GM19099 (cell line): ENCODE measurements at regions not wholly inside any gene's neighbourhood (a gene's known extent, or its start where the extent isn't known, plus 50 kb on each side); places are given as distances from the start of the nearest gene placed in this dataset.

Experiments
- POLR2A ChIP-seq: IDR thresholded peaks from 3 replicates; pipeline ENCODE4 v1.6.1; 2011; ENCODE audit warnings: low read depth; ENCODE audit not compliant: insufficient read length; ENCODE audit errors: extremely low read depth

GRCh38 chr5:71972777-71973473 lies 134.3 kb upstream of the MAP1B start:
- no peak for TF ChIP-seq POLR2A

- no peak for TF ChIP-seq POLR2A
These were observed 133.7 kb upstream of the MAP1B start for GRCh38 chr5:71973563-71973962.

- TF ChIP-seq POLR2A: no peak
These were observed 133.1 kb upstream of the MAP1B start for GRCh38 chr5:71974165-71974564.

GRCh38 chr5:71974622-71975021 lies 132.7 kb upstream of the MAP1B start:
- TF ChIP-seq POLR2A: no peak

- TF ChIP-seq POLR2A: no peak
These were observed 130.8 kb upstream of the MAP1B start for GRCh38 chr5:71976449-71976848.

GRCh38 chr5:71977311-71977710 lies 130.0 kb upstream of the MAP1B start:
- no peak for TF ChIP-seq POLR2A

- no peak for TF ChIP-seq POLR2A
These were observed 129.1 kb upstream of the MAP1B start for GRCh38 chr5:71978216-71978615.

GRCh38 chr5:71982717-71983395 lies 124.4 kb upstream of the MAP1B start:
- no peak for TF ChIP-seq POLR2A

GRCh38 chr5:71986101-71986500 lies 121.2 kb upstream of the MAP1B start:
- TF ChIP-seq POLR2A: no peak

- TF ChIP-seq POLR2A: no peak
These were observed 118.5 kb upstream of the MAP1B start for GRCh38 chr5:71988808-71989207.

- TF ChIP-seq POLR2A: no peak
These were observed 113.7 kb upstream of the MAP1B start for GRCh38 chr5:71993600-71993999.

GRCh38 chr5:71996789-71997188 lies 110.5 kb upstream of the MAP1B start:
- no peak for TF ChIP-seq POLR2A

- no peak for TF ChIP-seq POLR2A
These were observed 108.5 kb upstream of the MAP1B start for GRCh38 chr5:71998746-71999145.

GRCh38 chr5:72000707-72001106 lies 106.6 kb upstream of the MAP1B start:
- no peak for TF ChIP-seq POLR2A

- TF ChIP-seq POLR2A: no peak
These were observed 101.6 kb upstream of the MAP1B start for GRCh38 chr5:72005671-72006070.

GRCh38 chr5:72006361-72006760 lies 100.9 kb upstream of the MAP1B start:
- no peak for TF ChIP-seq POLR2A
